Thyroid gland (tissue), 4 donors: ENCODE measurements at regions not wholly inside any gene's neighbourhood (a gene's known extent, or its start where the extent isn't known, plus 50 kb on each side); places are given as distances from the start of the nearest gene placed in this dataset.

Experiments
- DNase-seq, 2 donors: peaks; one replicate each; pipeline ENCODE4 v3.0.0-alpha.2; 2019
- H3K27ac ChIP-seq, 3 donors: fragments of 200-600 bp; sonication (generic); 1 replicate in 2 of 3; 2 replicates in 1 of 3; pipeline ENCODE4 v1.5.1; 2016 to 2019; ENCODE audit warnings: mild to moderate bottlenecking in 1 of 3, moderate library complexity in 1 of 3
- H3K27me3 ChIP-seq: fragments of 200-600 bp; sonication (generic); one replicate; pipeline ENCODE4 v1.5.1; 2019
- H3K36me3 ChIP-seq, 2 donors: fragments of 200-600 bp; sonication (generic); one replicate each; pipeline ENCODE4 v1.5.1; 2016 to 2019
- H3K4me1 ChIP-seq, 2 donors: fragments of 200-600 bp; sonication (generic); one replicate each; pipeline ENCODE4 v1.5.1; 2017 to 2019
- H3K4me3 ChIP-seq, 3 donors: fragments of 200-600 bp; sonication (generic); replicated peaks in 1 of 3; 1 replicate in 2 of 3; 2 replicates in 1 of 3; pipeline ENCODE4 v1.5.1; 2016; ENCODE audit warnings: mild to moderate bottlenecking in 1 of 3
- H3K9me3 ChIP-seq: fragments of 200-600 bp; sonication (generic); one replicate; pipeline ENCODE4 v1.5.1; 2017
- POLR2A ChIP-seq, 2 donors: fragments of 450-650 bp; IDR thresholded peaks; one replicate each; pipeline ENCODE4 v1.6.1; 2017; ENCODE audit warnings: antibody characterized with exemption in 2 of 2, mild to moderate bottlenecking in 2 of 2, moderate library complexity in 1 of 2
- WGBS, 2 donors: methylation state at CpG; one replicate each; pipeline ENCODE4 v1.1.5; 2017; 5-methylcytosine and 5-hydroxymethylcytosine counted together
- intact Hi-C: fragments of 100-400 bp; cut with DNase I; formaldehyde crosslinking; loops from one replicate; pipeline ENCODE4 v1.15.1; 2023
- TF ChIP-seq, protein P1 (sequence below), 6 experiments: fragments of 200-600 bp in 3 of 6; fragments of 450-650 bp in 3 of 6; sonication (generic) in 3 of 6; IDR thresholded peaks; one replicate each; pipeline ENCODE4 v1.5.1; 2016 to 2019; ENCODE audit warnings: antibody characterized with exemption in 6 of 6, mild to moderate bottlenecking in 2 of 6, inconsistent platforms in 1 of 6, moderate library complexity in 1 of 6

GRCh38 chr2:37453027-37453426 is 108.6 kb downstream of the QPCT start:
- H3K4me3 ChIP-seq, result no peak overlapping the region
- intact Hi-C loops, result no loop called here
- no peaks in the 10 kb centered on the region for H3K9me3 ChIP-seq
- no peak for DNase-seq
- H3K36me3 ChIP-seq, result no peaks in the 10 kb centered on the region
- 77 to 79% methylated on average over 2 of the region's 2 CpGs for WGBS, 2 donors
- H3K27ac ChIP-seq, result no peak overlapping the region
- no peaks in the 10 kb centered on the region for H3K27me3 ChIP-seq
- TF ChIP-seq, protein P1, sequence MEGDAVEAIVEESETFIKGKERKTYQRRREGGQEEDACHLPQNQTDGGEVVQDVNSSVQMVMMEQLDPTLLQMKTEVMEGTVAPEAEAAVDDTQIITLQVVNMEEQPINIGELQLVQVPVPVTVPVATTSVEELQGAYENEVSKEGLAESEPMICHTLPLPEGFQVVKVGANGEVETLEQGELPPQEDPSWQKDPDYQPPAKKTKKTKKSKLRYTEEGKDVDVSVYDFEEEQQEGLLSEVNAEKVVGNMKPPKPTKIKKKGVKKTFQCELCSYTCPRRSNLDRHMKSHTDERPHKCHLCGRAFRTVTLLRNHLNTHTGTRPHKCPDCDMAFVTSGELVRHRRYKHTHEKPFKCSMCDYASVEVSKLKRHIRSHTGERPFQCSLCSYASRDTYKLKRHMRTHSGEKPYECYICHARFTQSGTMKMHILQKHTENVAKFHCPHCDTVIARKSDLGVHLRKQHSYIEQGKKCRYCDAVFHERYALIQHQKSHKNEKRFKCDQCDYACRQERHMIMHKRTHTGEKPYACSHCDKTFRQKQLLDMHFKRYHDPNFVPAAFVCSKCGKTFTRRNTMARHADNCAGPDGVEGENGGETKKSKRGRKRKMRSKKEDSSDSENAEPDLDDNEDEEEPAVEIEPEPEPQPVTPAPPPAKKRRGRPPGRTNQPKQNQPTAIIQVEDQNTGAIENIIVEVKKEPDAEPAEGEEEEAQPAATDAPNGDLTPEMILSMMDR (IDR thresholded peaks at IDR 0.05), result no peak
- no peak for TF ChIP-seq POLR2A (IDR thresholded peaks at IDR 0.05)
- H3K4me1 ChIP-seq, result no peaks in the 10 kb centered on the region

DNA sequence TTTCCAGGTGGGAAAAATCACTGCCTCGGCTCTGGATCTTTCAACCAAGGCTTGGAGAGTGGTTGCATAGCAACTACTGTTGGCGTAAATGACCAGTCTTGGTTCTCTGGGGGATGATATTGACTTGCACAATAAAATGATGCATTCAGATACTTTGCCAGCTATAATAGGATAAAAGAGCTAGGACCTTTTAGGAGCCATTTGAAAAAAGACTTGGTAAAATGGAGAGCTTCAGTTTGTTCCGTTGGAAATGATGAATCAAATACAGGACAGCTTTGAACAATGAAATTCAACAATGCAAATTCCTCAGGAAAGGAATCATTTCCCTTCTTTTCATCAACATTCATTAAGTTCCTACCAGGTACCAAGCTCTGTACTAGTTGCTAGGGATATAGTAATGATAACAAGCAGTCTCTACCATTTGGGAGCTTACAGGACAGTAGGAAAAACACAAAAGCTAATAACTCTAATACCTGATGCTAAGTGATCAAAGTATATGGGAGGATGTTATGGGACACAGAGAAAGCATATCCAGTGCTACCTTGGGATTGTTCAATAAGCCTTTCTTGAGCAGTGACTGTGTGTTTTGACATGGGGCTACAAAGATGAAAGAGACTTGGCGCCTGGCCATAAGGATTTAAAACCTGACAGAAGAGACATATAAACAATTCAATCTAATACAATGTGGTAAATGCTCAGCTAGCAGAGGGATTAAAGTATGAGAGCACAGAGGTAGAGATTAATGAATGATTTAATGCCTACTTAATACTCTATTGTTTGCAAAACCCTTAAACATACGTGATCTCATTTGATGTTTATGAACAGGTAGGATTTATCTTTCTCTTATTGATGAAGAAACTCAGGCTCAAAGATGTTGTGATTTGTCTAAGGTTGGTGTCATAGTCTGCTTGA is 110.7 kb downstream of the QPCT start:
- intact Hi-C loops, result no loop called here
- Histone ChIP-seq H3K9me3 (no peaks in the 10 kb centered on the region), H3K4me3 (no peak overlapping the region), H3K4me1 (no peaks in the 10 kb centered on the region), H3K36me3 (no peaks in the 10 kb centered on the region), H3K27ac (no peak overlapping the region), H3K27me3 (no peaks in the 10 kb centered on the region)
- TF ChIP-seq POLR2A (IDR thresholded peaks at IDR 0.05), result no peak
- TF ChIP-seq, protein P1 (IDR thresholded peaks at IDR 0.05), result no peak
- WGBS, 2 donors, result 77 to 80% methylated on average over 5 of the region's 5 CpGs
- DNase-seq, result no peak

DNA sequence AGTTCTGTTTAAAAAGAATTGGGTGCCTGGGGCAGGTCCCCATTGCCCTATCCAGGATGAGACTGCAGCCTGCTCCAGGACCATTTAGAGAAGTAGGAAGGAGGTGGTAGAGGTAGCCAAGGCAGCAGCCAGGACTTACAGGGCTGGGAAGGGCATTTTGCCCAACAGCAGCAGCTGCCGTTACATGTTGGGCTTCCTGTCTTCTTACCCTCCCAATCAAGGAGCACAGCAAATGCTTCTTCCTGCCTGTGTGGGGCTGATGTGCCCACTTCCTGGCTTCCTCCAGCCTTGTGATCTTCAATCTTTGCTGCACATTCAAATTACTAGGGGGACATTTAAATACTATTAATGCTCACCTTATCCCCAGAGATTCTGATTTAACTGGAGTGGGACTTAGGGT is 112.0 kb downstream of the QPCT start:
- 45 to 88% methylated on average over 1 of the region's 1 CpG for WGBS, 2 donors
- Histone ChIP-seq H3K27me3 (no peaks in the 10 kb centered on the region), H3K36me3 (no peaks in the 10 kb centered on the region), H3K4me3 (no peak overlapping the region), H3K4me1 (no peaks in the 10 kb centered on the region), H3K27ac (no peak overlapping the region), H3K9me3 (no peaks in the 10 kb centered on the region)
- TF ChIP-seq, protein P1 (IDR thresholded peaks at IDR 0.05), result no peak
- TF ChIP-seq POLR2A (IDR thresholded peaks at IDR 0.05), result no peak
- peak in 1 of 2 donors; percentile 2 for DNase-seq
- intact Hi-C loops, result no loop called here

- Histone ChIP-seq H3K4me1 (no peaks in the 10 kb centered on the region), H3K4me3 (no peak overlapping the region), H3K36me3 (no peaks in the 10 kb centered on the region), H3K27ac (no peak overlapping the region), H3K9me3 (no peaks in the 10 kb centered on the region), H3K27me3 (no peaks in the 10 kb centered on the region)
- WGBS, 2 donors, result 73 to 86% methylated on average over 9 of the region's 9 CpGs
- TF ChIP-seq, protein P1 (IDR thresholded peaks at IDR 0.05), result no peak
- TF ChIP-seq POLR2A (IDR thresholded peaks at IDR 0.05), result no peak
- no peak for DNase-seq
- intact Hi-C loops, result no loop called here
Measured at GRCh38 chr2:37457401-37457901, 113.0 kb downstream of the QPCT start.

GRCh38 chr2:37458133-37458532 is 113.7 kb downstream of the QPCT start:
- no peak for TF ChIP-seq POLR2A (IDR thresholded peaks at IDR 0.05)
- TF ChIP-seq, protein P1 (IDR thresholded peaks at IDR 0.05), result no peak
- H3K27ac ChIP-seq, result no peak overlapping the region
- no peaks in the 10 kb centered on the region for H3K36me3 ChIP-seq
- 96% methylated on average over 2 of the region's 2 CpGs for WGBS, 2 donors
- DNase-seq, result no peak
- H3K9me3 ChIP-seq, result no peaks in the 10 kb centered on the region
- no peaks in the 10 kb centered on the region for H3K4me1 ChIP-seq
- H3K4me3 ChIP-seq, result no peak overlapping the region
- intact Hi-C loops, result no loop called here
- no peaks in the 10 kb centered on the region for H3K27me3 ChIP-seq
